GM12891 (cell line): ENCODE measurements at regions not wholly inside any gene's neighbourhood (a gene's known extent, or its start where the extent isn't known, plus 50 kb on each side); places are given as distances from the start of the nearest gene placed in this dataset.

Source experiments
- DNase-seq: peaks from one replicate; pipeline ENCODE4 v3.0.0; 2011; ENCODE audit warnings: low spot score; ENCODE audit not compliant: insufficient read length
- FAIRE-seq: peaks from 2 replicates; lab custom pipeline; 2011; peaks lifted over from hg19 to GRCh38; lab: Jason Lieb, UNC
- PAX5 ChIP-seq: IDR thresholded peaks from 2 replicates; pipeline ENCODE4 v1.6.1; 2011; ENCODE audit warnings: low read length, moderate library complexity, mild to moderate bottlenecking; ENCODE audit not compliant: insufficient read depth, severe bottlenecking
- POLR2A ChIP-seq: IDR thresholded peaks from 2 replicates; pipeline ENCODE4 v1.6.1; 2011; ENCODE audit warnings: low read depth, low read length, control low read depth
- POLR2AphosphoS5 ChIP-seq: IDR thresholded peaks from 2 replicates; pipeline ENCODE4 v1.6.1; 2011; ENCODE audit warnings: low read depth, low read length, control low read depth
- POU2F2 ChIP-seq: IDR thresholded peaks from 2 replicates; pipeline ENCODE4 v1.6.1; 2011; ENCODE audit warnings: low read depth, mild to moderate bottlenecking, control low read depth, low read length, moderate library complexity
- SPI1 ChIP-seq: IDR thresholded peaks from 2 replicates; pipeline ENCODE4 v1.6.1; 2011; ENCODE audit warnings: low read depth, low read length, control low read depth
- TAF1 ChIP-seq: IDR thresholded peaks from 2 replicates; pipeline ENCODE4 v1.6.1; 2011; ENCODE audit warnings: low read depth, low read length, control low read depth

DNA sequence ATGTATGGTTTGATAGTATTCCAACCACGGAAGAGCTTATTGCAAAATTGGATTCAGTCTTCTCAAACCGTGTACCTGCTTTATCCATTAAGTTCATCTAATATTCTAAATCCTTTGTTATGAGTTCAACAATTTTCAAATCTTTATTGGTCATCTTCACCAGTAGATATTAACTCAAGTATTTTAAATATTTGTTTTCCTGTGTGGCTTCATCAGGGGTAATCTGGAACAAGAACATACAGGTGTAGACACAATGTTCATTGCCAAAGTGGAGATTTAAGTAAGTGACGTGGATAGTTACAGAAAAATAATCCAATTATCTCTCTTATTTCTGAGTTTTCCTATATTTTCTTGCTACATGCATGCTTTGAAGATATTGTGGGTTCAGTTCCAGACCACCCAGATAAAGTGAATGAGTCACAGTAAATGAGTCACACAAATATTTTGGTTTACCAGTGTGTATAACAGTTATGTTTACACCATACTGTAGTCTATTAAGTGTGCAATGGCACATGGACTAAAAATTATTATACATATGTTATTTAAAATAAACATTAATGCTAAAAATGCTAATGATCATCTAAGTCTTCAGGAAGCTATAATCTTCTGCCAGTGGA, 429.0 kb upstream of the POT1 start:
- DNase-seq (no peak), FAIRE-seq (no peak)
- TF ChIP-seq POU2F2 (no peak), PAX5 (no peak), POLR2AphosphoS5 (no peak), TAF1 (no peak), SPI1 (no peak), POLR2A (no peak)

DNA sequence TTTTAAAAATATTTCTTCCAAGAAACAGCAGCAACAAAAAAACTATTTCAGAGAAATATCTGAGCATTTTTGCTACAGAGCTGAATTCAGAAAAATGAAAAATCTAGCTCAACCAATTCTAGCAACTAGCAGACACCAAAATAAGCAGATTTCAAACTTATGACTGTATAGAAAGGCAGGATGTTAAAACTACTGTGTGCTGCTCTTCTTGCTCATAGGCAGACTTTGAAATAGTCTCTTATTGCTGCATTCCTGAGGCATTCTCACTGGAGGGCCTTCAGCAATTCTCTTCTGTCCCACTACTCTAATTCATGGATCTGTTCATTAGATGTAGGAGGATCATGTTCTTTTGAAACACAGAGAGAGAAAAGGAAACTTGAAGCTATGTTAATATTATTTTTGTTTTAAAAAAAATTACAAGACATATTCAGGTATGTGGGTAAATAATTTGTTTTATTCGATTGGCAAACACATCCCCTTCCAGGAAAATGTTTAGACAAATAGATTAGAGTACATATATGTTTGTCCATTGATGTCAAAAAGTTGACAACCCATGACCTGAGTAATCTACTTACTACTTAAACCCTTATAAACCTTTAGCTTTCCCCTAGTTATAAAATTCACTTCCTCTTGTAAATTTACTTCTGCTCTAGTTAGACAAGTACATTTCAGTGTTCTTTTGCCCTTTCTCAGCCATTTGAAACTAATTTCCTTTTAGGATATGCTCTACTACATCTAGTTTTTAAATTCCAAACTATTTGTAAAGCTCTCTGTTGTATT, 428.2 kb upstream of the POT1 start:
- TF ChIP-seq POLR2A = no peak
- TF ChIP-seq POLR2AphosphoS5 = no peak
- no peak for TF ChIP-seq SPI1
- TF ChIP-seq POU2F2 = no peak
- DNase-seq (no peak), FAIRE-seq (no peak)

DNA sequence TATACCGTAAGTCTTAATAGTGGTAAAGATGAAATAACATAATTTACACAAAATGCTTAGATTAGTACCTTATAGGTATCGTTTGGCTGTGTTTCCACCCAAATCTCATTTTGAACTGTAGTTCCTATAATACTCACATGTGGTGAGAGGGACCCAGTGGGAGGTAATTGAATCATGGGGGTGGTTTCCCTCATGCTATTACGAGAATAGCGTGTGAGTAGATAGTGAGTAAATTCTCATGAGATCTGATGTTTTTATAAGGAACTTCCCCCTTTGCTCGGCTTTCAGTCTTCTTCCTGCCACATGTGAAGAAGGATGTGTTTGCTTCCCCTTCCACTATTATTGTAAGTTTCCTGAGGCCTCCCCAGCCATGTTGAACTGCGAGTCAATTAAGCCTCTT, 426.3 kb upstream of the POT1 start:
- no peak for DNase-seq

DNA sequence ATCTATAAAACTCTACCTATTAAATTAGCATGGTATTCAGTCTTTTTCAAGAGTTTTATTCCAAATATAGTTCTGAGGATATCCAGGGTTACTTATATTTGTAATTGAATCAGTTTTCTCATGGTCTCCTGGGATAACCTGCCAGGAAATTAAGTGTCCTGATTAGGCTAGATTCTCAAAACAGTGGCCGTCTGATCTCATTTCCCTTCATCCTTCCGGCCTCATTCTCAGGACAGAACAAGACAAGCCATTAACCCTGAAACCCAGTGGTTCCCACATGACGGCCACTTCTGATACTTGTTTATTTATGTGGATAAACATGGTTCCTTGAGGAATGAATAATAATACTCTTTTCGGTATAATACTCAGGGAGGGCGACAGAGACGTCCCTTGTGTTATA, 417.6 kb upstream of the POT1 start:
- no peak for FAIRE-seq
- TF ChIP-seq SPI1 (no peak), TAF1 (no peak), POU2F2 (no peak), PAX5 (no peak), POLR2AphosphoS5 (no peak), POLR2A (no peak)
- DNase-seq = no peak

More for the DNA sequence above, 426.3 kb upstream of the POT1 start:
- FAIRE-seq = no peak
- TF ChIP-seq PAX5 = no peak
- no peak for TF ChIP-seq POLR2A
- no peak for TF ChIP-seq POLR2AphosphoS5
- no peak for TF ChIP-seq SPI1
- TF ChIP-seq TAF1 = no peak
- no peak for TF ChIP-seq POU2F2

DNA sequence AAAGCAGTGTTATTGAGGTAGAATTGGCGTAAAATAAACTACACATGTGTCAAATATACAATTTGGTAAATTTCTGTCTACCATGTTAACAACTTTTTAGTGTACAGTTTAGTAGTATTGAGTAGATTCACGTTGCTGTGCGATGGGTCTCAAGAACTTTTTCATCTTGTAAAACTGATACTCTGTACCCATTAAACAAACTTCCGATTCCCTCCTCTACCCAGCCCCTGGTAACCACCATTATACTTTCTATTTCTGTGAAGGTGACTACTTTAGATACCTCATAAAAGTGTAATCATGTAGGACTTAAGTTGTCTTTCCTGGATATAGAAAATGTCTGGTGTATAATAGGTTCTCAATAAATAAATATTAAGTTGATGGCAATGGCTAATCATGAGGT, 408.5 kb upstream of the POT1 start:
- DNase-seq (no peak), FAIRE-seq (no peak)
- no peak for TF ChIP-seq PAX5
- no peak for TF ChIP-seq POU2F2
- no peak for TF ChIP-seq SPI1
- no peak for TF ChIP-seq POLR2A
- TF ChIP-seq TAF1 = no peak
- no peak for TF ChIP-seq POLR2AphosphoS5

DNA sequence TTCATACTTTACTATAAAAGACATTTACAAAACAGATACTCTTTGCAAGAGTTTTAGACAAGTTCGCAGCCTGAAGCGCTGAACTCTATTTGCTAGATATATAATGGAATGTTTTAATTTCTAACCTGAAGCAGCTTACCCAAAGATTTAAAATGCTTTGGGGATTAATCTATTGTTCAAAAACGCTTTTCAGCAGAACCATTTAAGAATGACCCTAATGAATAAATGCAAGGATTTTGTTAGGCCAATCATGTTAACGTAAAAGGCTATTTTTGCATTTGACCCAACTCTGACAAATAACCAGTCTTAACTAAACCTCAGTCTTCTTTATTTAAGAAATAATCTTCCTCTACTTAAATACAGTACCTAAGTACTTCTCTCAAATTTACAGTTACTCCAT, 406.7 kb upstream of the POT1 start:
- DNase-seq = no peak
- FAIRE-seq = no peak
- no peak for TF ChIP-seq POLR2A
- no peak for TF ChIP-seq SPI1
- no peak for TF ChIP-seq POU2F2
- no peak for TF ChIP-seq POLR2AphosphoS5
- TF ChIP-seq TAF1 = no peak
- no peak for TF ChIP-seq PAX5

DNA sequence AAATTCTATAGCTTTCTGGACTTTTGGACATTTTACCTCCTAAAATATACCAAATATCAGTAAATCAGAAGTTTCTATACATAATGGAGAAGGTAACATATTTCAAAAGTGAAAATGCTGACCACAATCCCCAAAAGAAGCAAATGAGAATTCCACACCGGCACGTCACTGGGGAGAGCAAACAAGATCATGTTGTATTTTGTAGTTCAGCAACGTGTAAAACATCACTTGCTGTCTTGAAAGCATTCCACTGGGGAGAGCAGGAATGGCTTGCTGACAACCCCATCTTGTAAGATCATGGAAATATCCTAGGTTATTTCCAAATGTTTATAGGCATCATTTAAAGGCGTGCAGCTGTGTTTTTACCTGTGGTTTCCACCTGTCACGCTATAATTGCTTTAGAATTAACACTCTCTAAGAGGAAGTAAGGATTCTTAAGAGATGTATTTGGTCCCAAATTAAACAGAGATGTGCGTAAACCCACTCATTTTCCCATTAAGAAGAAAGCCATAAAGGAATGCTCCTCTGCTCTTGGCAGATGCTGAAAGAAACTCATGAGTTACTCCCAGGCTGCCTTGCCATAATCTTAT, 397.1 kb upstream of the POT1 start:
- DNase-seq = no peak
- no peak for FAIRE-seq
- TF ChIP-seq SPI1 (no peak), POLR2AphosphoS5 (no peak), PAX5 (no peak), POU2F2 (no peak), TAF1 (no peak), POLR2A (no peak)

DNA sequence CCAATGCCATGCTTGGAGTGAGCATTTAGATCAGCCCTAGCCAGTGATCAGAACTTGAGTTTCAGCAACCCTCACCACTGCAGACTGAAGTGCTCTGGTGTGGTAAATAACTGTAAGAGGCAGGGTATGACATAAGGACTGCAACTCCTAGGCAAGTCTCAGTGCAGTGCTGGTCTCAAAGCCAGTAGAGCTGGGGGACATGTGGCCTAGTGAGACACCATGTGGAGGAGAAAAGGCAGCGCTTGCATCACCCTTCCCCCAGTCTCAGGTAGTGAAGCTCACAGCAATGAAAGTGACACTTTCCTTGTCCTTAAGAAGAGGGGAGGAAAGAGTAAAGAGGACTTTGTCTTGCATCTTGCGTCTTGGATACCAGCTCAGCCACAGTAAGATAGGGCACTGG, 386.8 kb upstream of the POT1 start:
- FAIRE-seq (no peak), DNase-seq (no peak)
- TF ChIP-seq PAX5 (no peak), POU2F2 (no peak)

DNA sequence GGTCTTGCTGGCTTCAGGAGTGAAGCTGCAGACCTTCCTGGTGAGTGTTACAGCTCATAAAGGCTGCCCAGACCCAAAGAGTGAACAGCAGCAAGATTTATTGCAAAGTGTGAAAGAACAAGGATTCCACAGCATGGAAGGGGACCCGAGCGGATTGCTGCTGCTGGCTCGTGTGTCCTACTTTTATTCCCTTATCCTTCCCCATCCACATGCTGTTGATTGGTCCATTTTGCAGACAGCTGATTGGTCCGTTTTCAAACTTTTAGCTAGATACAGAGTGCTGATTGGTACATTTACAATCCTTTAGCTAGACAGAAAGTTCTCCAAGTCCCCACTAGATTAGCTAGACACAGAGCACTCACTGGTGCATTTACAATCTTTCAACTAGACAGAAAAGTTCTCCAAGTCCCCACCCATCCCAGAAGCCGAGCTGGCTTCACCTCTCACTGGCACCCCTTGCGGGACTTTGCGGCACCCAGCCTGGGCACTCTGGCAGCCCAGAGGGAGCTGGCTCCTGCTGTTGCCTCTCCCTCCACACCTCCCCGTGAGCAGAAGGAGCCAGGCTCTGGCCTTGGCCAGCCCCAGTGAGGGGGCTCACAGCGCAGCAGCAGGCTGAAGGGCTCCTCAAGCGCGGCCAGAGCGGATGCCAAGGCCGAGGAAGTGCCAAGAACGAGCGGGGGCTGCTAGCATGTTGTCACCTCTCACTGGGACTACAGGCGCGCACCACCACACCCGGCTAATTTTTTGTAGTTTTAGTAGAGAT, 369.6 kb upstream of the POT1 start:
- FAIRE-seq (no peak), DNase-seq (no peak)
- TF ChIP-seq SPI1 (no peak), POU2F2 (no peak), PAX5 (no peak), TAF1 (no peak), POLR2AphosphoS5 (no peak), POLR2A (no peak)

DNA sequence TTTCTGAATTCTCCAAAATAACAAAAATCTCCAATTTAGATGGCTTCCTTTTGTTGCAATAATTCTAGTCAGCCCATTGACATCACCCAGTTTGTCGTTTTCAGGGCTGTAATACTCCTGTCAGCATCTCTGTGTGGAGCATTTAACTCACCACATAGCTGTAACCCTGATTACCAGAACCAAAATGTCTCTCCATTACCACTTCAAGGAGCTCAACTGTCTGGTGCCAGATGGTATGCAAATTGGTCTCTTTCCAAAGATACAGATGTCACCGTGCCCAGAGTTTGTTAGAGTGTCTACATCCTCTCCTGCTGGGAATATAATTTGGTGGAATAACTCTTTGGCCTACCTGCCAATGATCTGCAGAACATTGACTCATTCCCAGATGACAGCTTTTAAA, 350.3 kb upstream of the POT1 start:
- FAIRE-seq (no peak), DNase-seq (no peak)
- no peak for TF ChIP-seq POLR2AphosphoS5
- TF ChIP-seq POLR2A = no peak
- TF ChIP-seq PAX5 = no peak
- TF ChIP-seq SPI1 = no peak
- TF ChIP-seq TAF1 = no peak
- TF ChIP-seq POU2F2 = no peak
